NCI-H2171 (cell line): ENCODE measurements at regions not wholly inside any gene's neighbourhood (a gene's known extent, or its start where the extent isn't known, plus 50 kb on each side); places are given as distances from the start of the nearest gene placed in this dataset.

Source experiments
- DNase-seq: peaks from one replicate; lab custom pipeline; 2025; lab: John Stamatoyannopoulos, UW

DNA sequence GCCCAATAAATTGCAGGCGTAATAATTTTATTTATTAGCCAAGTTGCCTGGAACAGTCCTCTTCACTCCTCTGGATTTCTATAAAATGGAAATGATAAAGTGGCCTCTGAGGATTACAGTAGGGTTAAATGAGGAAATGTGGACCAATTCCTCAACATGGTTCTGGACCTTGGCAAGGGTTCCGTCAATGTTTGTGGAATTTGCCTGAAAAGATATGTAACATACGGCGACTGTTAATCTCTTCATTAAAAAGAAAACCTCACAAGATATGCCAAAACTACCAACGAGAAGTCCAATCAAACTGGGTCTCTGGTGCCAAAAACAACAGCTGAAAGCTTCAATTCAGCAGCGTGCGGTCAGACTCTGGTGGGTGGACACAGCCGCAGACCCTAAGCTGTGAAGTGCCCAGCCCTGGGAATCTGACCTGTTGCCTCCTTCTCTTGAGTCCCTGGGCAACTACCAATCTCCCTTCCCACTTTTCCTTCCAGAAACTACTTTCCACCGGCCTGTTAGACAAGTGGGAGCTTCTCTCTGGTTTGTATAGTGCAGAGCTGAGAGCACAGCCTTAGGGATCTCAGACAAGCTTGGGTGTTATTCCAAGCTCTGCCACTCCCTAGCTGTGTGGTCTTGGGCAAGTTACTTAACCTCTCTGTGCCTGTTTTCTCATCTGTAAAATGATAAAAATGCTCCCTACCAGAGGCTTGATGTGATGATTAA lies 190.5 kb upstream of the GSC start:
- no peak for DNase-seq

GRCh38 chr14:94953541-94954260 lies 183.8 kb upstream of the GSC start:
- no peak for DNase-seq

DNA sequence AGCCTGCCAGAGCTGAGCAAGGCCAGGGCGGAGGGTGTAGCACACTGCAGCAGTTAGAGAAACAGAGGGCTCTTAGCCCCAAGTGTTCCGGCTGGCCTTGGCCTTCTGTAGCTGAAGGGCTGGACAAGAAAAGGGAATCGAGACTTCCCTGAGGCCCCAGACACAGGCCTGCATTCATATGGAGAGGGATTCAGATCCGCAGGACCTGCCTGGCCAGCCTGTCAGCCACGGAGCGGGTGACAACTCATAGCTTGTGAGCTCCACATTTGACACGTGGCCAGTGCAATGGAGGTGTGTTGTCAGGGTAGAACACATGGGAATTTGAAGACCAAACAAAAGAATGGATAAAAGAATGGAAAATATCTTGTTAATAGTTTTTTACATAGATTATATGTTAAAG lies 182.2 kb upstream of the GSC start:
- no peak for DNase-seq

DNA sequence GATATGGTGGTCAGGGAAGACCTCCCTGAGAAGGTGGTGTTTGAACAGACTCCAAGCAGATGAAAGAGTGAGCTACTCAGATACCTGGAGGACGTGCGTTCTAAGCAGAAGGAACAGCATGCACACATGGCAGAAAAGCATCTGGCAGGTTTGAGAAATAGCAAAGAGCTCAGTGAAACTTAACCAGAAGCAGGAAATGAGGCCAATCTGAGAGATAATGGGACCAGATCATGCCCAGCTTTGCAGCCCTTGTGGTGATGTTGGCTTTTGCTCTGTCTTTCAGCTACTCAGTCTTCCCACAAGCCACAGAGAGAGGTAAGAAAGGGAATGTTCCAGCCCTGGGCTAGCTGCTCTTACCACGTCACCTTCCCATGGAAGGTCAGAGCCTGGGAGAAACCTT lies 176.3 kb upstream of the GSC start:
- no peak for DNase-seq

GRCh38 chr14:94945615-94946014 lies 175.7 kb upstream of the GSC start:
- DNase-seq, result no peak

DNA sequence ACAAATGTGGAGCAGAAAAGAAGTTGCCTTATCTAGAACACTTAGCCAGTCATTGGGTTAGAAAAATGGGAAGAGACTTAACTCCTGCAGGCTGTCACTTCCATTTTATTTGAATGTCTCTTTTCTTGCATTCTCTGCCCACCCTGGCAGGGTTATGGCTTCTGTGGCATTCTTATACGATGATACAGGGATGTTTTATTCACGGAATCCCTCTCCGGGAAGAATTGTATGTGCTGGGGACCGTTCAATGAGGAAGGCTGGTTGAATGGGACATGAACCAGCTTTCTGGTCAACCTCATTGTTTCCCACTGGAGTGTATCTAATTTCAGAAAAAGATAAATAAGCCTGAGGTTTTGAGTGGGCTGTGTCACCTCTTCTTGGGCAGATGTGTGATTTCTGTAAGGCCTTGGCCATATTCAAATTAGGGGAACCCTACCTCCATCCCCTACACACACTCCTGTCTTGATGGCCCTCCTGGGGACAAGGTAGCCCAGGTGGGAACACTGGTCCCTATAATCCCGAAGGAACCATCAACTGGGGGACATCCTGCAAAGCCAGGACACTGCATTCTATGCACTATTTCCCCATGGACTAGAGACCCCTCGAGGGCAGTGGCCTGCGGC lies 174.8 kb upstream of the GSC start:
- DNase-seq, result no peak

DNA sequence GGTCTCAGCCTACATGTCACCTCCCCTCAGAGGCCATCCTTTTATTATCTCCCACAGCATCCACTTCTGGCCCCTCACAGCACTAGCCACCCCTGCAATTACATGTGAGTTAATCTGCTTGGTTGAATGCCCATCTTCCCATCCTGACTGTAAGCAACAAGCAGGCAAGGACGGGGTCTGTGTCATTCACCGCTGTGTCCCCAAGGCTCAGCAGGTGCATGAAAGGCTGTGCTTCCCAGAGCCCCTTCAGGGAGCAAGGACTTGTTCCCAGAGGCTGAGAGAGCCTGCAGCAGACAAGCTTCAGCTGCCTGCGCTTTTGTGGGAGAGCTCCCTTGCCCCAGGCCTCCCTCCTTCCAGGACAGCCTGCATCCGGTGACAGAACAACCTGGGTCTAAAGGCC lies 172.7 kb upstream of the GSC start:
- no peak for DNase-seq

GRCh38 chr14:94941311-94941710 lies 171.4 kb upstream of the GSC start:
- no peak for DNase-seq

- no peak for DNase-seq
Measured at GRCh38 chr14:94940263-94940993, 170.5 kb upstream of the GSC start.

- DNase-seq, result no peak
Measured at GRCh38 chr14:94938016-94938415, 168.1 kb upstream of the GSC start.

- no peak for DNase-seq
Measured at GRCh38 chr14:94936901-94937685, 167.2 kb upstream of the GSC start.

GRCh38 chr14:94936401-94936892 lies 166.5 kb upstream of the GSC start:
- peak; percentile 87 for DNase-seq

- no peak for DNase-seq
Measured at GRCh38 chr14:94935706-94936300, 165.9 kb upstream of the GSC start.

DNA sequence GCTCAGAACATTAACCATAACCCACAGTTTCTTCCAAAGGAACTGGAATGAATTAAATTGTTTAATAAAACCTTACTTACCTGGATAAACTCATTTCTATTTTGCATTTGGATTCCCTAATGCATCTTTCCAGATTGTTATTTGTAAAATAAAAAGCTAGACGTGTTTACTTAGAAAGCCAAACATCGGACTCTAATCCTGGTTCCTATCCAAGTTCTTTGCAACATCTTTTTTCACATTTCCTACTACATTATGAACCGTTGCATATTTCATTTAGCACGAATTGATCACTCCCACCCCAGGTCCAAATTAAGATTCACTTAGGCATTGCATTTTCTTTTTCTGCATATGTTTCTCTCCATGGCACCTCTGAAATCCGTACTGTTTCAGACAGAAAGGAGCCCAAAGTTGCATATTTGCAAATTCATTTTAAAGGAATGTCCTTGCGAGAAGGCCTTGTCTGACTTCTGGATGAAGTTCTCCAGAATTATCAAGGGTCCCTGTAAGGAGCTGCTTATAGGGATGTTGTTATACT lies 164.4 kb upstream of the GSC start:
- DNase-seq, result no peak

DNA sequence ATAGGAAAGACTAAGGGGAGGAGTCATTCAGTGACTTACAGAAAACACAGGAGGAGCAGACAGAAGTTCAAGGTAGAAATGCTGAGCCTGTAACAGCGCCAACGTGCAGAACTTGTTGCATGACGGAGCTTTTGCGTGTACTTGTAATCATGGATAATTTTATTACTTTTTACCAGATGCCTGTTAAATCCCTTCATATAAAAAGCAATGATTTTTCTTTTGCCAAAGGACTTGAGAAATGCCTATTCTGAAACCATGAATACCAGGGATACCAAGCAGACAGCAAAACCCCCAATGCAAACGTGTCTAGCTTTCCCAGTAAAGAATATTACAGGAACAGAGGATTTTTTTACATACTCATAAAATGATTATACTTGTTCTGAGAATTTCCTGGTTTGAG lies 163.6 kb upstream of the GSC start:
- DNase-seq, result no peak

- no peak for DNase-seq
Measured at GRCh38 chr14:94932589-94932988, 162.7 kb upstream of the GSC start.

DNA sequence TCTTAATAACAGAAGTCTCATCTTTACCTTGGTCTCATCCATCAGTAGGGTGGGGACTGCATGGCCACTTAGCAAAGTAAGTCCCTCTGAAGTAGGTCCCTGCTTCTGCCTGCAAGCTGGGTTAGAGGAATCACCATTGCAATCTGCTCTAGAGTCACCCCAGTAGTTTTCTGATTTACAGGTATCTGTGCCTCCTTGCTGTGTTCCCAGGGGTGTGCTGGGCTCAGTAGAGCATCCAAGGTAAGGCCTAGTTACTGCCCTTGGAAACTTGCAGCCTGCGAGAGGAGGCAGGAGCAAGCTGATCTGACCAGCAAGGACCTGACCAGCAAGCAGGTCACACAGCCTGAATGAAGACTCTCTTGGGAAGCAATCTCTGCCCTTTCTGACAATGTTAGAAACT lies 160.8 kb upstream of the GSC start:
- no peak for DNase-seq

DNA sequence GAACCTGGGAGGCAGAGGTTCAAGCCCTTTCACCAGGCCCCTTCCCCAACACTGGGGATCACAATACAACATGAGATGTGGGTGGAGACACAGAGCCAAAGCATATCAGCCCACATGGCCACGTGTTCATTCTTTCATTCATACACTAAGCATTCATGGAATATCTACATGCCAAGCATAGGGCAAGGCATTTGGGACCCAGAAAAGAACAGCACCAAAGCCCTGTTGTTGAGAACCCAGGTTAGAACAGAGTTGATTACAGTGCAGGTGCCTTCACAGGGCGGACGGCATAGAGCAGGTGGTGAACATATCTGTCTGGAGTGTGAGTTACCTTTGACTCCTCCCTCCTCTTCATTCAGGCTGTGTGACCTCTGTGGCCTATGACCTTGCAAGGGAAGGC lies 159.4 kb upstream of the GSC start:
- no peak for DNase-seq

GRCh38 chr14:94926176-94926575 lies 156.3 kb upstream of the GSC start:
- no peak for DNase-seq

GRCh38 chr14:94925416-94926173 lies 155.7 kb upstream of the GSC start:
- DNase-seq, result no peak
